ENCODE measurements at regions not wholly inside any gene's neighbourhood (a gene's known extent, or its start where the extent isn't known, plus 50 kb on each side); places are given as distances from the start of the nearest gene placed in this dataset.
A peak's percentile ranks its signal among the peaks of the same experiment; 100 is the strongest.

GRCh38 chr14:55500219-55500701 lies 59.8 kb upstream of the TBPL2 start:
- no peak for DNase-seq (ENCODE audit: low read depth)

- DNase-seq (ENCODE audit: low read depth) = no peak
Measured at GRCh38 chr14:55500708-55501107, 60.3 kb upstream of the TBPL2 start.

- no peak for DNase-seq (ENCODE audit: low read depth)
Measured at GRCh38 chr14:55502746-55503284, 62.4 kb upstream of the TBPL2 start.

GRCh38 chr14:55505846-55506245 lies 65.4 kb upstream of the TBPL2 start:
- DNase-seq (ENCODE audit: low read depth) = no peak

GRCh38 chr14:55508676-55509075 lies 68.3 kb upstream of the TBPL2 start:
- DNase-seq (ENCODE audit: low read depth) = no peak

GRCh38 chr14:55512421-55512820 lies 67.6 kb upstream of the KTN1 start:
- DNase-seq (ENCODE audit: low read depth) = no peak

- DNase-seq (ENCODE audit: low read depth) = no peak
Measured at GRCh38 chr14:55513491-55513890, 66.5 kb upstream of the KTN1 start.

GRCh38 chr14:55514819-55515490 lies 65.1 kb upstream of the KTN1 start:
- DNase-seq (ENCODE audit: low read depth) = peak; percentile 26

- no peak for DNase-seq (ENCODE audit: low read depth)
Measured at GRCh38 chr14:55516776-55517175, 63.2 kb upstream of the KTN1 start.

- no peak for DNase-seq (ENCODE audit: low read depth)
Measured at GRCh38 chr14:55518391-55518790, 61.6 kb upstream of the KTN1 start.

- no peak for DNase-seq (ENCODE audit: low read depth)
Measured at GRCh38 chr14:55519473-55520080, 60.4 kb upstream of the KTN1 start.

- no peak for DNase-seq (ENCODE audit: low read depth)
Measured at GRCh38 chr14:55523321-55523720, 56.7 kb upstream of the KTN1 start.

All from forelimb muscle (tissue), 1 donor.